ENCODE measurements at regions not wholly inside any gene's neighbourhood (a gene's known extent, or its start where the extent isn't known, plus 50 kb on each side); places are given as distances from the start of the nearest gene placed in this dataset.
A peak's percentile ranks its signal among the peaks of the same experiment; 100 is the strongest.

- Histone ChIP-seq H3K9ac (ENCODE audit: insufficient read depth in 1 of 2, low read length in 2 of 2) (no peak overlapping the region), H3K4me1 (ENCODE audit: control insufficient read depth in 5 of 5, insufficient read depth in 5 of 5, low read length in 5 of 5) (no peaks in the 10 kb centered on the region), H3K27ac (ENCODE audit: low read depth in 1 of 2, low read length in 1 of 2) (no peak overlapping the region), H3K27me3 (ENCODE audit: control insufficient read depth in 3 of 3, insufficient read depth in 3 of 3, low read length in 2 of 3) (no peaks in the 10 kb centered on the region), H3K4me3 (no peak overlapping the region), H3K9me3 (ENCODE audit: control insufficient read depth in 4 of 4, insufficient read depth in 3 of 4, low read length in 3 of 4) (no peaks in the 10 kb centered on the region), H3K36me3 (ENCODE audit: control insufficient read depth in 4 of 4, insufficient read depth in 4 of 4, low read length in 4 of 4) (no peaks in the 10 kb centered on the region)
- TF ChIP-seq, protein P1, sequence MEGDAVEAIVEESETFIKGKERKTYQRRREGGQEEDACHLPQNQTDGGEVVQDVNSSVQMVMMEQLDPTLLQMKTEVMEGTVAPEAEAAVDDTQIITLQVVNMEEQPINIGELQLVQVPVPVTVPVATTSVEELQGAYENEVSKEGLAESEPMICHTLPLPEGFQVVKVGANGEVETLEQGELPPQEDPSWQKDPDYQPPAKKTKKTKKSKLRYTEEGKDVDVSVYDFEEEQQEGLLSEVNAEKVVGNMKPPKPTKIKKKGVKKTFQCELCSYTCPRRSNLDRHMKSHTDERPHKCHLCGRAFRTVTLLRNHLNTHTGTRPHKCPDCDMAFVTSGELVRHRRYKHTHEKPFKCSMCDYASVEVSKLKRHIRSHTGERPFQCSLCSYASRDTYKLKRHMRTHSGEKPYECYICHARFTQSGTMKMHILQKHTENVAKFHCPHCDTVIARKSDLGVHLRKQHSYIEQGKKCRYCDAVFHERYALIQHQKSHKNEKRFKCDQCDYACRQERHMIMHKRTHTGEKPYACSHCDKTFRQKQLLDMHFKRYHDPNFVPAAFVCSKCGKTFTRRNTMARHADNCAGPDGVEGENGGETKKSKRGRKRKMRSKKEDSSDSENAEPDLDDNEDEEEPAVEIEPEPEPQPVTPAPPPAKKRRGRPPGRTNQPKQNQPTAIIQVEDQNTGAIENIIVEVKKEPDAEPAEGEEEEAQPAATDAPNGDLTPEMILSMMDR (IDR thresholded peaks at IDR 0.05; ENCODE audit: control extremely low read depth, extremely low read depth), result no peak
- ATAC-seq (ENCODE audit: insufficient read depth, low FRiP score), result no peak
- DNase-seq, result no peak
Measured at GRCh38 chr1:98090351-98090750, 169.5 kb upstream of the DPYD start.

GRCh38 chr1:98088381-98088780 lies 167.5 kb upstream of the DPYD start:
- Histone ChIP-seq H3K9ac (ENCODE audit: insufficient read depth in 1 of 2, low read length in 2 of 2) (no peak overlapping the region), H3K9me3 (ENCODE audit: control insufficient read depth in 4 of 4, insufficient read depth in 3 of 4, low read length in 3 of 4) (no peaks in the 10 kb centered on the region), H3K27me3 (ENCODE audit: control insufficient read depth in 3 of 3, insufficient read depth in 3 of 3, low read length in 2 of 3) (no peaks in the 10 kb centered on the region), H3K36me3 (ENCODE audit: control insufficient read depth in 4 of 4, insufficient read depth in 4 of 4, low read length in 4 of 4) (no peaks in the 10 kb centered on the region), H3K4me1 (ENCODE audit: control insufficient read depth in 5 of 5, insufficient read depth in 5 of 5, low read length in 5 of 5) (no peaks in the 10 kb centered on the region), H3K4me3 (no peak overlapping the region), H3K27ac (ENCODE audit: low read depth in 1 of 2, low read length in 1 of 2) (no peak overlapping the region)
- 58 to 79% methylated on average over 3 of the region's 3 CpGs for WGBS, 2 donors
- ATAC-seq (ENCODE audit: insufficient read depth, low FRiP score) (no peak), DNase-seq (no peak)
- TF ChIP-seq, protein P1 (IDR thresholded peaks at IDR 0.05; ENCODE audit: control extremely low read depth, extremely low read depth), result no peak

DNA sequence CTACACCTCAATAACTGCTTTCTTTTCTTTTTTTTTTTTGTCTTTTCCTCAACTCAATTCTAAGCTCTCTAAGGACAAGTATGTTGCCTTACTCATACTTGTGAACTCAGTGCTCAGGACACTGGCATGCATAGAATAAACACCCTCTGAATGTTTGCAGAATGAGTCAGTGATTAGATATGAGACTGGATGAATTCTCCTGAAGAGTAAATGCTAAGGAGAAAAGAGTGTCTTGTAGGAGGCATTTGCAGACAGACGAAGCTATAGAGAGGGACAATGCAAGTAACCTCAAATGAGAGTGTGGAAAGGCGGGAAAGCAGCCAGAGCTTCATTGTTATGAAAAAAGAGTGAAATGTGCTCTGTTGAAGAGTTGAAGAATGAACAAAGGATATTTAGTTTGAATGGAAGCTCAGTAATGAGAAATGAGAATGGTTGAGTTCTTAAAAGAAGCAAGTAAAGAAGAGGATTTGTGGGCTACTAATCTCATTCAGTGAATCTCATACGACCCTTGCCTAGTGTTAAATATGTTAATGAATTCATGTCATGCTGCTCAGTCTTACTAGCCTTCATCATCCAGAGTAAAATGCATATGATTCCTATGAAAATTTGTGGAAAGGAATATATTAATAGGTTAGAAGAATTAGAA lies 166.1 kb upstream of the DPYD start:
- no peak for DNase-seq
- Histone ChIP-seq H3K27ac (ENCODE audit: low read depth in 1 of 2, low read length in 1 of 2) (no peak overlapping the region), H3K9ac (ENCODE audit: insufficient read depth in 1 of 2, low read length in 2 of 2) (no peak overlapping the region), H3K9me3 (ENCODE audit: control insufficient read depth in 4 of 4, insufficient read depth in 3 of 4, low read length in 3 of 4) (no peaks in the 10 kb centered on the region), H3K4me3 (no peak overlapping the region), H3K27me3 (ENCODE audit: control insufficient read depth in 3 of 3, insufficient read depth in 3 of 3, low read length in 2 of 3) (no peaks in the 10 kb centered on the region), H3K36me3 (ENCODE audit: control insufficient read depth in 4 of 4, insufficient read depth in 4 of 4, low read length in 4 of 4) (no peaks in the 10 kb centered on the region), H3K4me1 (ENCODE audit: control insufficient read depth in 5 of 5, insufficient read depth in 5 of 5, low read length in 5 of 5) (no peaks in the 10 kb centered on the region)
- WGBS, 2 donors, result 69 to 84% methylated on average over 3 of the region's 3 CpGs
- TF ChIP-seq, protein P1 (IDR thresholded peaks at IDR 0.05; ENCODE audit: control extremely low read depth, extremely low read depth), result no peak
- ATAC-seq (ENCODE audit: insufficient read depth, low FRiP score), result peak; percentile 47

DNA sequence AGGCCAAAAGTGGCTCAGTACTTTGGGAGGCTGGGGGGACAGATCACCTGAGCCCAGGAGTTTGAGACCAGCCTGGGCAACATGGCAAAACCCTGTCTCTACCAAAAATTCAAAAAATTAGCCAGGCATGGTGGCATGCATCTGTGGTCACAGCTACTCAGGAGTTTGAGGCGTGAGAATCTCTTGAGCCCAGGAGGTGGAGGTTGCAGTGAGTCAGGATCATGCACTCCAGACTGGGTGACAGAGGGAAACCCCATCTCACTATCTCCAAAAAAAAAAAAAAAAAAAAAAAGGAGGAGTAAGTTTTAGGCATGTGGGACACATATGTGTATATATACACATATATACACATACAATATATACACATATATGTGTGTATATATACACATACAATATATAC lies 165.3 kb upstream of the DPYD start:
- H3K4me3 ChIP-seq, result no peak overlapping the region
- H3K9ac ChIP-seq (ENCODE audit: insufficient read depth in 1 of 2, low read length in 2 of 2), result no peak overlapping the region
- H3K27ac ChIP-seq (ENCODE audit: low read depth in 1 of 2, low read length in 1 of 2), result no peak overlapping the region
- ATAC-seq (ENCODE audit: insufficient read depth, low FRiP score) (no peak), DNase-seq (no peak)
- WGBS, 2 donors, result 86 to 91% methylated on average over 1 of the region's 1 CpG
- no peaks in the 10 kb centered on the region for H3K36me3 ChIP-seq (ENCODE audit: control insufficient read depth in 4 of 4, insufficient read depth in 4 of 4, low read length in 4 of 4)
- H3K4me1 ChIP-seq (ENCODE audit: control insufficient read depth in 5 of 5, insufficient read depth in 5 of 5, low read length in 5 of 5), result no peaks in the 10 kb centered on the region
- H3K9me3 ChIP-seq (ENCODE audit: control insufficient read depth in 4 of 4, insufficient read depth in 3 of 4, low read length in 3 of 4), result no peaks in the 10 kb centered on the region
- TF ChIP-seq, protein P1 (IDR thresholded peaks at IDR 0.05; ENCODE audit: control extremely low read depth, extremely low read depth), result no peak
- H3K27me3 ChIP-seq (ENCODE audit: control insufficient read depth in 3 of 3, insufficient read depth in 3 of 3, low read length in 2 of 3), result no peaks in the 10 kb centered on the region
